ENCODE measurements at regions not wholly inside any gene's neighbourhood (a gene's known extent, or its start where the extent isn't known, plus 50 kb on each side); places are given as distances from the start of the nearest gene placed in this dataset.

- no peak for DNase-seq (ENCODE audit: low read depth, low spot score)
- ChIA-PET RAD21 (ENCODE audit: low non-redundant PET in 1 of 2, low total read pairs in 2 of 2, uncharacterized antibody in 2 of 2, unreplicated experiment in 2 of 2) (no interaction called here), POLR2A (no interaction called here), CTCF (no interaction called here)
- no peak for TF ChIP-seq FOSL1 (IDR thresholded peaks at IDR 0.05; ENCODE audit: low read depth)
- Histone ChIP-seq H3K27me3 (ENCODE audit: insufficient read depth, low read length) (no peaks in the 10 kb centered on the region), H3K79me2 (ENCODE audit: insufficient read depth, low read length) (no peaks in the 10 kb centered on the region), H3K9me3 (ENCODE audit: control insufficient read depth in 1 of 2, insufficient read depth in 1 of 2, low read depth in 1 of 2, low read length in 2 of 2) (no peaks in the 10 kb centered on the region), H3K4me3 (replicated peaks in 1 of 2; ENCODE audit: low read depth in 1 of 2, low read length in 2 of 2) (no peak overlapping the region), H4K20me1 (ENCODE audit: insufficient read depth) (no peaks in the 10 kb centered on the region), H3K4me2 (ENCODE audit: low read length) (no peak overlapping the region), H3K36me3 (ENCODE audit: control insufficient read depth in 1 of 2, insufficient read depth in 2 of 2, low read length in 2 of 2) (no peaks in the 10 kb centered on the region), H2AFZ (ENCODE audit: low read depth, low read length, poor library complexity, severe bottlenecking) (no peak overlapping the region), H3K9me2 (ENCODE audit: insufficient read depth) (no peaks in the 10 kb centered on the region), H3K27ac (ENCODE audit: low read depth, low read length) (no peak overlapping the region), H3K4me1 (ENCODE audit: control insufficient read depth in 1 of 2, insufficient read depth in 2 of 2, low read length in 2 of 2) (no peaks in the 10 kb centered on the region), H3K9ac (ENCODE audit: low read length) (no peak overlapping the region)
- intact Hi-C loops (cut with micrococcal nuclease): no loop called here
- ATAC-seq: no peak
- no TSS peak for BruUV-seq (replicated peaks)
Observed at GRCh38 chr4:32841217-32841616, 2121.0 kb downstream of the PCDH7 start.

- H3K36me3 ChIP-seq (ENCODE audit: control insufficient read depth in 1 of 2, insufficient read depth in 2 of 2, low read length in 2 of 2): no peaks in the 10 kb centered on the region
- intact Hi-C loops (cut with micrococcal nuclease): no loop called here
- no peak overlapping the region for H3K9ac ChIP-seq (ENCODE audit: low read length)
- ChIA-PET RAD21 (ENCODE audit: low non-redundant PET in 1 of 2, low total read pairs in 2 of 2, uncharacterized antibody in 2 of 2, unreplicated experiment in 2 of 2) (no interaction called here), CTCF (no interaction called here), POLR2A (no interaction called here)
- H4K20me1 ChIP-seq (ENCODE audit: insufficient read depth): no peaks in the 10 kb centered on the region
- no peak for DNase-seq (ENCODE audit: low read depth, low spot score)
- no peaks in the 10 kb centered on the region for H3K4me1 ChIP-seq (ENCODE audit: control insufficient read depth in 1 of 2, insufficient read depth in 2 of 2, low read length in 2 of 2)
- H3K9me2 ChIP-seq (ENCODE audit: insufficient read depth): no peaks in the 10 kb centered on the region
- no TSS peak for BruUV-seq (replicated peaks)
- no peaks in the 10 kb centered on the region for H3K79me2 ChIP-seq (ENCODE audit: insufficient read depth, low read length)
- H3K4me2 ChIP-seq (ENCODE audit: low read length): no peak overlapping the region
- peak; percentile 77 for TF ChIP-seq REST (IDR thresholded peaks at IDR 0.05; ENCODE audit: low read depth)
- TF ChIP-seq SIN3A (IDR thresholded peaks at IDR 0.05; ENCODE audit: low read depth): no peak
- TF ChIP-seq ATF3 (IDR thresholded peaks at IDR 0.05): no peak
- no peak for TF ChIP-seq ZNF274 (IDR thresholded peaks at IDR 0.05; ENCODE audit: low read depth, low read length)
- no peak for TF ChIP-seq SP1 (IDR thresholded peaks at IDR 0.05; ENCODE audit: low read depth)
- no peak for TF ChIP-seq JUND (IDR thresholded peaks at IDR 0.05)
- TF ChIP-seq SRF (IDR thresholded peaks at IDR 0.05; ENCODE audit: low read depth): no peak
- TF ChIP-seq CBX3 (IDR thresholded peaks at IDR 0.05; ENCODE audit: low read depth): no peak
- H3K27me3 ChIP-seq (ENCODE audit: insufficient read depth, low read length): no peaks in the 10 kb centered on the region
- no peak overlapping the region for H3K4me3 ChIP-seq (replicated peaks in 1 of 2; ENCODE audit: low read depth in 1 of 2, low read length in 2 of 2)
- ATAC-seq: no peak
- no peak overlapping the region for H2AFZ ChIP-seq (ENCODE audit: low read depth, low read length, poor library complexity, severe bottlenecking)
- no peak overlapping the region for H3K27ac ChIP-seq (ENCODE audit: low read depth, low read length)
- H3K9me3 ChIP-seq (ENCODE audit: control insufficient read depth in 1 of 2, insufficient read depth in 1 of 2, low read depth in 1 of 2, low read length in 2 of 2): no peaks in the 10 kb centered on the region
Observed at GRCh38 chr4:32847461-32847860, 2127.3 kb downstream of the PCDH7 start.

Data from HCT116 (cell line).